ENCODE measurements at regions not wholly inside any gene's neighbourhood (a gene's known extent, or its start where the extent isn't known, plus 50 kb on each side); places are given as distances from the start of the nearest gene placed in this dataset.

- no peak overlapping the region for H3K27ac Mint-ChIP-seq
- intact Hi-C loops (cut with micrococcal nuclease): no loop called here
- Histone ChIP-seq H3K9me3 (ENCODE audit: control extremely low read depth in 1 of 3, control insufficient read depth in 2 of 3, insufficient read depth in 1 of 3, low read length in 2 of 3) (no peaks in the 10 kb centered on the region), H3K36me3 (replicated peaks in 1 of 2; ENCODE audit: control extremely low read depth in 1 of 2, control insufficient read depth in 1 of 2, extremely low read depth in 1 of 2, insufficient read depth in 2 of 2, low read length in 1 of 2) (no peaks in the 10 kb centered on the region), H3K9ac (ENCODE audit: low read length) (no peak overlapping the region), H3K4me3 (ENCODE audit: control extremely low read depth in 1 of 5, extremely low read depth in 1 of 5, insufficient read depth in 1 of 5, low read depth in 2 of 5, low read length in 4 of 5) (no peak overlapping the region), H3K79me2 (ENCODE audit: control insufficient read depth, insufficient read depth, low read length) (no peaks in the 10 kb centered on the region), H3K27me3 (replicated peaks in 1 of 4; ENCODE audit: control extremely low read depth in 1 of 4, control insufficient read depth in 3 of 4, insufficient read depth in 4 of 4, low read length in 3 of 4) (peaks cover 0 to 3% (median 0%) of the 10 kb centered on the region in 4 experiments), H2AFZ (ENCODE audit: insufficient read depth, low read depth, low read length, poor library complexity, severe bottlenecking) (no peak overlapping the region), H3K4me1 (ENCODE audit: control insufficient read depth in 2 of 2, insufficient read depth in 2 of 2, low read length in 2 of 2) (no peaks in the 10 kb centered on the region), H3K27ac (ENCODE audit: low read length in 2 of 2) (no peak overlapping the region), H3K4me2 (replicated peaks; ENCODE audit: low read depth, low read length, poor library complexity, severe bottlenecking) (no peak overlapping the region), H4K20me1 (ENCODE audit: control insufficient read depth, insufficient read depth, low read length, poor library complexity, severe bottlenecking) (no peaks in the 10 kb centered on the region)
- H3K4me1 Mint-ChIP-seq: peaks cover 8% of the 10 kb centered on the region
- DNase-seq (no peak), ATAC-seq (ENCODE audit: low read depth) (no peak)
- H3K27me3 Mint-ChIP-seq: peaks cover 12% of the 10 kb centered on the region
- H3K9me3 Mint-ChIP-seq (ENCODE audit: insufficient read depth): no peaks in the 10 kb centered on the region
- no peak for TF ChIP-seq CTCF (IDR thresholded peaks at IDR 0.05)
- POLR2A ChIA-PET: no interaction called here
- H3K4me3 Mint-ChIP-seq: no peak overlapping the region
- 64% methylated on average over 8 of the region's 9 CpGs for WGBS (ENCODE audit: insufficient coverage)
- CTCF ChIA-PET: no interaction called here
Observed at GRCh38 chr20:43824309-43825050, 90.2 kb upstream of the TOX2 start.

GRCh38 chr20:43821795-43822194, 92.9 kb upstream of the TOX2 start:
- no peaks in the 10 kb centered on the region for H3K9me3 ChIP-seq (ENCODE audit: control extremely low read depth in 1 of 3, control insufficient read depth in 2 of 3, insufficient read depth in 1 of 3, low read length in 2 of 3)
- no peak overlapping the region for H3K9ac ChIP-seq (ENCODE audit: low read length)
- no peaks in the 10 kb centered on the region for H3K4me1 ChIP-seq (ENCODE audit: control insufficient read depth in 2 of 2, insufficient read depth in 2 of 2, low read length in 2 of 2)
- H3K79me2 ChIP-seq (ENCODE audit: control insufficient read depth, insufficient read depth, low read length): no peaks in the 10 kb centered on the region
- H3K4me3 ChIP-seq (ENCODE audit: control extremely low read depth in 1 of 5, extremely low read depth in 1 of 5, insufficient read depth in 1 of 5, low read depth in 2 of 5, low read length in 4 of 5): no peak overlapping the region
- TF ChIP-seq EZH2 (IDR thresholded peaks at IDR 0.05; ENCODE audit: borderline replicate concordance, insufficient read depth, low read depth, low read length, poor library complexity, severe bottlenecking) (no peak), CTCF (IDR thresholded peaks at IDR 0.05) (no peak)
- no peak for DNase-seq
- Mint-ChIP-seq H3K4me1 (peaks cover 8% of the 10 kb centered on the region), H3K27me3 (peaks cover 8% of the 10 kb centered on the region), H3K27ac (no peak overlapping the region), H3K9me3 (ENCODE audit: insufficient read depth) (no peaks in the 10 kb centered on the region), H3K4me3 (no peak overlapping the region)
- ChIA-PET CTCF (no interaction called here), POLR2A (no interaction called here)
- intact Hi-C loops (cut with micrococcal nuclease): no loop called here
- H3K27me3 ChIP-seq (replicated peaks in 1 of 4; ENCODE audit: control extremely low read depth in 1 of 4, control insufficient read depth in 3 of 4, insufficient read depth in 4 of 4, low read length in 3 of 4): peaks cover 0 to 3% (median 0%) of the 10 kb centered on the region in 4 experiments
- no peak for ATAC-seq (ENCODE audit: low read depth)
- H3K27ac ChIP-seq (ENCODE audit: low read length in 2 of 2): no peak overlapping the region
- no peak overlapping the region for H3K4me2 ChIP-seq (replicated peaks; ENCODE audit: low read depth, low read length, poor library complexity, severe bottlenecking)
- no peak overlapping the region for H2AFZ ChIP-seq (ENCODE audit: insufficient read depth, low read depth, low read length, poor library complexity, severe bottlenecking)
- H3K36me3 ChIP-seq (replicated peaks in 1 of 2; ENCODE audit: control extremely low read depth in 1 of 2, control insufficient read depth in 1 of 2, extremely low read depth in 1 of 2, insufficient read depth in 2 of 2, low read length in 1 of 2): no peaks in the 10 kb centered on the region
- no peaks in the 10 kb centered on the region for H4K20me1 ChIP-seq (ENCODE audit: control insufficient read depth, insufficient read depth, low read length, poor library complexity, severe bottlenecking)
- 100% methylated on average over 2 of the region's 3 CpGs for WGBS (ENCODE audit: insufficient coverage)
